GM12878 (cell line): ENCODE measurements at regions not wholly inside any gene's neighbourhood (a gene's known extent, or its start where the extent isn't known, plus 50 kb on each side); places are given as distances from the start of the nearest gene placed in this dataset.

Source experiments
- ATAC-seq: fragments of 200-7000 bp; cut with Tn5 transposase; 3 replicates; pipeline ENCODE4 v1.9.1; 2020; ENCODE audit warnings: mild to moderate bottlenecking, moderate library complexity
- BruUV-seq: library from RNA; stranded (reverse); fragments of 400-500 nt; replicated peaks from 2 replicates; lab custom pipeline; 2021; lab: Mats Ljungman, UMichigan
- CTCF ChIA-PET: fragments of 300-600 bp; sonication (Branson Sonifier 250); formaldehyde crosslinking; extraction: SDS; loops from one replicate; lab custom pipeline; 2021; ENCODE audit warnings: inconsistent platforms; lab: Yijun Ruan, JAX
- POLR2A ChIA-PET: fragments of 350-600 bp; formaldehyde crosslinking; extraction: SDS; loops from one replicate; lab custom pipeline; 2021; ENCODE audit warnings: inconsistent platforms; lab: Charles Lee
- RAD21 ChIA-PET: fragments of 300-600 bp; sonication (Branson Sonifier 250); formaldehyde crosslinking; loops from one replicate; lab custom pipeline; 2023; ENCODE audit warnings: antibody characterized with exemption; ENCODE audit not compliant: unreplicated experiment; lab: Charles Lee
- SMC1A ChIA-PET: fragments of 300-600 bp; sonication (Branson Sonifier 250); formaldehyde crosslinking; loops from one replicate; lab custom pipeline; 2023; ENCODE audit not compliant: unreplicated experiment, uncharacterized antibody; lab: Charles Lee
- DNase-seq: peaks from one replicate; pipeline ENCODE4 v3.0.0-alpha.2; 2011; ENCODE audit warnings: low read depth, low spot score
- FAIRE-seq: peaks from 3 replicates; lab custom pipeline; 2011; peaks lifted over from hg19 to GRCh38; lab: Jason Lieb, UNC
- H2AFZ ChIP-seq: 2 replicates; pipeline ENCODE4 v1.6.0; 2011; ENCODE audit warnings: low read depth, low read length, control low read depth; ENCODE audit not compliant: control insufficient read depth
- H3K27ac ChIP-seq: 2 replicates; pipeline ENCODE4 v1.5.1; 2011; ENCODE audit warnings: control low read depth; ENCODE audit not compliant: control insufficient read depth, insufficient read depth
- H3K27me3 ChIP-seq, 2 experiments: replicated peaks in 1 of 2; 2 replicates each; pipeline versions ENCODE4 v1.6.0 to v1.6.1; 2011; ENCODE audit warnings: low read length in 1 of 2; ENCODE audit not compliant: control insufficient read depth in 2 of 2, insufficient read depth in 2 of 2
- H3K36me3 ChIP-seq, 2 experiments: 2 replicates each; pipeline ENCODE4 v1.5.1; 2011; ENCODE audit warnings: low read length in 1 of 2; ENCODE audit not compliant: control insufficient read depth in 2 of 2, insufficient read depth in 2 of 2
- H3K4me1 ChIP-seq: 2 replicates; pipeline ENCODE4 v1.6.1; 2011; ENCODE audit warnings: mild to moderate bottlenecking, low read length, moderate library complexity, mixed read lengths; ENCODE audit not compliant: control insufficient read depth, insufficient read depth
- H3K4me2 ChIP-seq: 2 replicates; pipeline ENCODE4 v1.6.0; 2011; ENCODE audit warnings: control low read depth; ENCODE audit not compliant: control insufficient read depth, insufficient read depth
- H3K4me3 ChIP-seq: fragments of 200-600 bp; sonication (generic); 2 replicates; pipeline ENCODE4 v1.5.1; 2016
- H3K79me2 ChIP-seq: 2 replicates; pipeline ENCODE4 v1.6.0; 2011; ENCODE audit warnings: low read length; ENCODE audit not compliant: control insufficient read depth, insufficient read depth
- H3K9ac ChIP-seq: 2 replicates; pipeline ENCODE4 v1.8.0; 2011; ENCODE audit warnings: low read length, control low read depth, mixed read lengths; ENCODE audit not compliant: control insufficient read depth, insufficient read depth
- H3K9me3 ChIP-seq: replicated peaks from 3 replicates; pipeline ENCODE4 v1.5.1; 2011; ENCODE audit warnings: mild to moderate bottlenecking, low read length; ENCODE audit not compliant: control insufficient read depth, insufficient read depth
- H4K20me1 ChIP-seq: 2 replicates; pipeline ENCODE4 v1.6.0; 2011; ENCODE audit not compliant: control insufficient read depth, insufficient read depth
- BMI1 ChIP-seq: fragments of 450-650 bp; IDR thresholded peaks from 2 replicates; pipeline ENCODE4 v1.6.1; 2016; ENCODE audit warnings: mild to moderate bottlenecking, moderate library complexity, borderline replicate concordance
- MTA3 ChIP-seq: IDR thresholded peaks from 2 replicates; pipeline ENCODE4 v1.6.1; 2012; ENCODE audit warnings: low read length, inconsistent platforms, borderline replicate concordance
- PAX8 ChIP-seq: fragments of 450-650 bp; IDR thresholded peaks from 2 replicates; pipeline ENCODE4 v1.6.1; 2017; ENCODE audit warnings: mild to moderate bottlenecking, moderate library complexity
- POU2F2 ChIP-seq: IDR thresholded peaks from 3 replicates; pipeline ENCODE4 v1.6.1; 2011; ENCODE audit warnings: low read depth, mild to moderate bottlenecking, low read length, borderline replicate concordance
- WGBS: methylation state at CpG from one replicate; pipeline ENCODE4 v1.1.6; 2016; ENCODE audit warnings: low lambda C conversion rate; ENCODE audit not compliant: insufficient replicate concordance, insufficient coverage; ENCODE audit errors: missing lambda C conversion rate; 5-methylcytosine and 5-hydroxymethylcytosine counted together
- in situ Hi-C: fragments of 300-500 bp; cut with MboI; formaldehyde crosslinking; loops from 9 replicates; pipeline ENCODE4 v1.14.3; 2018; ENCODE audit warnings: mixed read lengths
- intact Hi-C: fragments of 100-400 bp; cut with micrococcal nuclease; formaldehyde crosslinking; loops from one replicate; pipeline ENCODE4 v1.14.2; 2022; ENCODE audit not compliant: unreplicated experiment
- TF ChIP-seq, protein P1 (sequence below): IDR thresholded peaks from 2 replicates; pipeline ENCODE4 v1.6.1; 2012; ENCODE audit warnings: low read length, inconsistent platforms
- TF ChIP-seq, protein P2 (sequence below), 3 experiments: IDR thresholded peaks in 2 of 3; conservative IDR thresholded peaks in 1 of 3; 2 replicates each; pipeline ENCODE4 v1.5.1; 2011; ENCODE audit warnings: low read depth in 3 of 3, low read length in 3 of 3, mild to moderate bottlenecking in 3 of 3, control low read depth in 2 of 3, moderate library complexity in 2 of 3, inconsistent platforms in 1 of 3, mixed read lengths in 1 of 3; ENCODE audit not compliant: control insufficient read depth in 2 of 3, insufficient read depth in 1 of 3; ENCODE audit errors: extremely low read depth in 1 of 3
- TF ChIP-seq, protein P3 (sequence below): IDR thresholded peaks from 2 replicates; pipeline ENCODE4 v1.6.1; 2011; ENCODE audit warnings: borderline replicate concordance, low read depth, mild to moderate bottlenecking, moderate library complexity, mixed read lengths, low read length; ENCODE audit not compliant: insufficient read depth; ENCODE audit errors: extremely low read length

DNA sequence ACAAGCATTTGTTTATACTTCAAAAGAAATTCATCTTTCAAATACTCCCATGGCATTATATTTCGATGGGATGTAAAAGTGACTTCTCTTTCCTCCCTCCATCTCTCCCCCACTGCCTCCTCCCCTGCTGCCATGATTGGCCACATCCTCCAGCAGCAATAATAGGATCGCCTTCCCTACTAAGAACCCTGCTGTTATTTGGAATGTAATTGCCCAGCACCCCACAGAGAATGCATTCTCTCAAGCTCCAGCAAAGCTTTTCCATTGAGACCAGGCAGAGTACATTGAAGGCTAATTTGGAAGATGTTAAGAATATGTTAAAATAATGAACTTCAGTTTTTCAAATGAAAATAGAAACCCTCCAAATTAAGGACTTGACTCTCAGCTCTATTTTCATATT lies 375.4 kb upstream of the ACVR2A start (continued):
- TF ChIP-seq, protein P1, sequence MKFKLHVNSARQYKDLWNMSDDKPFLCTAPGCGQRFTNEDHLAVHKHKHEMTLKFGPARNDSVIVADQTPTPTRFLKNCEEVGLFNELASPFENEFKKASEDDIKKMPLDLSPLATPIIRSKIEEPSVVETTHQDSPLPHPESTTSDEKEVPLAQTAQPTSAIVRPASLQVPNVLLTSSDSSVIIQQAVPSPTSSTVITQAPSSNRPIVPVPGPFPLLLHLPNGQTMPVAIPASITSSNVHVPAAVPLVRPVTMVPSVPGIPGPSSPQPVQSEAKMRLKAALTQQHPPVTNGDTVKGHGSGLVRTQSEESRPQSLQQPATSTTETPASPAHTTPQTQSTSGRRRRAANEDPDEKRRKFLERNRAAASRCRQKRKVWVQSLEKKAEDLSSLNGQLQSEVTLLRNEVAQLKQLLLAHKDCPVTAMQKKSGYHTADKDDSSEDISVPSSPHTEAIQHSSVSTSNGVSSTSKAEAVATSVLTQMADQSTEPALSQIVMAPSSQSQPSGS, result no peak
- no peak for TF ChIP-seq MTA3
- no peak for TF ChIP-seq BMI1

DNA sequence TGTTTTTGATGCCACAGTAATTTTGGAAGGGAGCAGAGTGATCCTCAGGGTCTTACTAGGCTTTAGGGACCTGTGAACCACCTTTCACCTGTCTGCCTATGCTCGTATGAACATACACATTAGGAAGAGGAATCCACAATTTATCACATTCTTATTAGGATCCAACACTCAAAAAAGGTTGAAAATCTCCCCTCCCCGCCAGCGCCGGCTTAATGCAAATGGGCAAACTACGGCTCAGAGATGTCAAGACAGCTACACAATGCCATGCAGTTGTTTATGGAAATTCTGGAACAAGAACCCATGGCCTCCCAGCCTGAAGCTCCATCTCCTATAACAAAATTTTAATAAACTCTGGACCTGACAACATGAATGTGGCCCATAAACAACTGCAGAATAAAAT lies 375.9 kb upstream of the ACVR2A start:
- Histone ChIP-seq H3K9me3 (no peaks in the 10 kb centered on the region), H4K20me1 (no peaks in the 10 kb centered on the region), H3K27me3 (no peaks in the 10 kb centered on the region), H3K27ac (no peak overlapping the region), H3K4me1 (no peaks in the 10 kb centered on the region), H2AFZ (no peak overlapping the region), H3K9ac (no peak overlapping the region), H3K4me2 (no peak overlapping the region), H3K79me2 (no peaks in the 10 kb centered on the region), H3K4me3 (no peak overlapping the region), H3K36me3 (no peaks in the 10 kb centered on the region)
- no peak for TF ChIP-seq PAX8
- POLR2A ChIA-PET, result no interaction called here
- RAD21 ChIA-PET, result no interaction called here
- WGBS, result 68% methylated on average over 5 of the region's 5 CpGs
- DNase-seq (no peak), ATAC-seq (no peak), FAIRE-seq (no peak)
- intact Hi-C loops (no loop called here), in situ Hi-C loops (no loop called here)
- CTCF ChIA-PET, result interaction anchor here (0.6 kb wide), 1 partner anchor 502 kb away, joined by 3 read pairs; no protein-coding TSS in a partner anchor
- no TSS peak for BruUV-seq
- SMC1A ChIA-PET, result interaction anchor here (1.3 kb wide), 1 partner anchor 10 kb away, joined by 3 read pairs; no protein-coding TSS in a partner anchor

DNA sequence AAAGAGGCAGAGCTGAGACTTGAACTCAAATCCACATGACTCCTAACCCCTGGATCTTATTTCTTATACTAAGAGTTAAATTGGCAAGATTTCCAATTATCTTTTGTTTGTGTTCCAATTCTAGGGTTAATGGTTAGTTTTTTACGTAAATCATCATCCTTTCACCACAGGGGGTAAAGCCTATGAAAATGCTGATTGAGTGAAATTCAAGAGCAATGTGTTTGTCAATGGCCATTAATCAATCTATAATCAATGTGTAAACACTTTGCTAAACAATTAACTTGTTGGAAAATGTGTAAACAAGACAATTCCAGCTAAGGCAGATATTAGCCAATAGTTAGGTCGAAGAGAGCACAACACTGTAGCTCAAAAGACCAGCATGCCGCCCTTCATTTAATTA lies 376.5 kb upstream of the ACVR2A start:
- RAD21 ChIA-PET, result no interaction called here
- POLR2A ChIA-PET, result no interaction called here
- no peaks in the 10 kb centered on the region for H3K79me2 ChIP-seq
- no TSS peak for BruUV-seq
- no peak overlapping the region for H3K4me3 ChIP-seq
- H3K9ac ChIP-seq, result no peak overlapping the region
- no peaks in the 10 kb centered on the region for H3K27me3 ChIP-seq
- in situ Hi-C loops, result no loop called here
- ATAC-seq (no peak), FAIRE-seq (no peak), DNase-seq (no peak)
- intact Hi-C loops, result no loop called here
- CTCF ChIA-PET, result interaction anchor here (0.6 kb wide), 1 partner anchor 502 kb away, joined by 3 read pairs; no protein-coding TSS in a partner anchor
- no peaks in the 10 kb centered on the region for H4K20me1 ChIP-seq
- no peak overlapping the region for H3K4me2 ChIP-seq
- SMC1A ChIA-PET, result interaction anchor here (1.3 kb wide), 1 partner anchor 11 kb away, joined by 3 read pairs; no protein-coding TSS in a partner anchor
- no peaks in the 10 kb centered on the region for H3K9me3 ChIP-seq
- H3K4me1 ChIP-seq, result no peaks in the 10 kb centered on the region
- no peak overlapping the region for H2AFZ ChIP-seq
- no peaks in the 10 kb centered on the region for H3K36me3 ChIP-seq
- WGBS, result 49% methylated on average over 3 of the region's 3 CpGs
- H3K27ac ChIP-seq, result no peak overlapping the region
- TF ChIP-seq POU2F2, result no peak
- TF ChIP-seq, protein P2, sequence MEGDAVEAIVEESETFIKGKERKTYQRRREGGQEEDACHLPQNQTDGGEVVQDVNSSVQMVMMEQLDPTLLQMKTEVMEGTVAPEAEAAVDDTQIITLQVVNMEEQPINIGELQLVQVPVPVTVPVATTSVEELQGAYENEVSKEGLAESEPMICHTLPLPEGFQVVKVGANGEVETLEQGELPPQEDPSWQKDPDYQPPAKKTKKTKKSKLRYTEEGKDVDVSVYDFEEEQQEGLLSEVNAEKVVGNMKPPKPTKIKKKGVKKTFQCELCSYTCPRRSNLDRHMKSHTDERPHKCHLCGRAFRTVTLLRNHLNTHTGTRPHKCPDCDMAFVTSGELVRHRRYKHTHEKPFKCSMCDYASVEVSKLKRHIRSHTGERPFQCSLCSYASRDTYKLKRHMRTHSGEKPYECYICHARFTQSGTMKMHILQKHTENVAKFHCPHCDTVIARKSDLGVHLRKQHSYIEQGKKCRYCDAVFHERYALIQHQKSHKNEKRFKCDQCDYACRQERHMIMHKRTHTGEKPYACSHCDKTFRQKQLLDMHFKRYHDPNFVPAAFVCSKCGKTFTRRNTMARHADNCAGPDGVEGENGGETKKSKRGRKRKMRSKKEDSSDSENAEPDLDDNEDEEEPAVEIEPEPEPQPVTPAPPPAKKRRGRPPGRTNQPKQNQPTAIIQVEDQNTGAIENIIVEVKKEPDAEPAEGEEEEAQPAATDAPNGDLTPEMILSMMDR (IDR thresholded peaks at IDR 0.05 in 2 of 3, conservative IDR thresholded peaks at IDR 0.05 in 1 of 3; ENCODE audit: control insufficient read depth in 2 of 3, extremely low read depth in 1 of 3, insufficient read depth in 1 of 3, low read depth in 3 of 3, low read length in 3 of 3), result no peak
- TF ChIP-seq, protein P3, sequence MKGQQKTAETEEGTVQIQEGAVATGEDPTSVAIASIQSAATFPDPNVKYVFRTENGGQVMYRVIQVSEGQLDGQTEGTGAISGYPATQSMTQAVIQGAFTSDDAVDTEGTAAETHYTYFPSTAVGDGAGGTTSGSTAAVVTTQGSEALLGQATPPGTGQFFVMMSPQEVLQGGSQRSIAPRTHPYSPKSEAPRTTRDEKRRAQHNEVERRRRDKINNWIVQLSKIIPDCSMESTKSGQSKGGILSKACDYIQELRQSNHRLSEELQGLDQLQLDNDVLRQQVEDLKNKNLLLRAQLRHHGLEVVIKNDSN, result no peak
- TF ChIP-seq, protein P1, result no peak
